ENCODE measurements at regions not wholly inside any gene's neighbourhood (a gene's known extent, or its start where the extent isn't known, plus 50 kb on each side); places are given as distances from the start of the nearest gene placed in this dataset.
A peak's percentile ranks its signal among the peaks of the same experiment; 100 is the strongest.
"Not testable (repeated sequence)": the region's sequence is repeated elsewhere in the genome, so short reads cannot be mapped to it uniquely, and the experiment has no call there.

DNA sequence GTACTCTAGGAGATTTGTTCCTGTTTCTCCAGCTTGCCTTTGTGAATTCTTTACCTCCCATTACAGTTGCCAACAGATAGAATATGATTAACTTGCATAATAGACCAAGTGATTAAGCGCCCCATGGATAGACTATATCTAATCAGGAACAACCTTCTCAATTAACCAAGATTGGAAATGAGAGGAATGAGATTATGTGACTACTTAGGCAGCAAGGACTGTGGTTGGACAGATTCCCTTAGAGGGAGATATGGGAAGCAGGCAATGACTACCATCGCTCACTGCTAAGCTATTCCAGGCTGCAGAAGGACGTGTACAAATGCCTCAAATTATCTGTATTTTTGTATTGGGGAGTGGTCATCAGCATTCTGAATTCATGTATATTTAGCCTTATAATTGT lies 278.1 kb upstream of the DAB2 start:
- 80% methylated on average over 2 of the region's 3 CpGs for WGBS (ENCODE audit: insufficient coverage, low lambda C conversion rate)
- Histone ChIP-seq H3K36me3 (ENCODE audit: control insufficient read depth, insufficient read depth, low read length) (no peaks in the 10 kb centered on the region), H3K9me3 (ENCODE audit: control insufficient read depth, low read depth, low read length) (no peaks in the 10 kb centered on the region), H3K4me1 (ENCODE audit: control insufficient read depth, insufficient read depth, low read length) (no peaks in the 10 kb centered on the region), H3K27me3 (ENCODE audit: control insufficient read depth, insufficient read depth, low read length) (no peaks in the 10 kb centered on the region), H3K27ac (ENCODE audit: low read length) (no peak overlapping the region), H3K4me3 (ENCODE audit: low read length) (no peak overlapping the region)
- no peak for DNase-seq

DNA sequence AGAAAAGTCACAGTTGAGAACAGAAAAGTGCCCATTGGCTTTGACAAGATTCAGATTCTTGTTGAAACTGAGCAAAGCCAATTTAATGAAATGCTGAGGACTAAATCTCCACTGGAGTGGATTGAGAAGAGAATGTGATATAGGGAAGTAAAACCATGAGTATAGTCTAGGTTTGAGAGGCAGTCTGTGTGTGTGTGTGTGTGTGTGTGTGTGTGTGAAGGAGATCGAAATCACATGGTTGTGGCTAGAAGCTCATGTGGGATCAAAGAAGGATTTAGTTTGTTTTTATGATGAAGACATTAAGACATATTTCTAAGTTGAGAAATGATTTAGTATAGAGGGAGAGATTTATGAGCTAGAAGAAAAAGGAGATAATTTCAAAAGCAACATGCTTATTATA lies 275.7 kb upstream of the DAB2 start:
- H3K4me1 ChIP-seq (ENCODE audit: control insufficient read depth, insufficient read depth, low read length): no peaks in the 10 kb centered on the region
- H3K9me3 ChIP-seq (ENCODE audit: control insufficient read depth, low read depth, low read length): no peaks in the 10 kb centered on the region
- no peak overlapping the region for H3K27ac ChIP-seq (ENCODE audit: low read length)
- no CpG with 5 or more reads among the region's 1 CpG for whole genome bisulfite sequencing (ENCODE audit: insufficient coverage, low lambda C conversion rate)
- H3K4me3 ChIP-seq (ENCODE audit: low read length): no peak overlapping the region
- no peaks in the 10 kb centered on the region for H3K27me3 ChIP-seq (ENCODE audit: control insufficient read depth, insufficient read depth, low read length)
- no peak for DNase-seq
- H3K36me3 ChIP-seq (ENCODE audit: control insufficient read depth, insufficient read depth, low read length): no peaks in the 10 kb centered on the region

DNA sequence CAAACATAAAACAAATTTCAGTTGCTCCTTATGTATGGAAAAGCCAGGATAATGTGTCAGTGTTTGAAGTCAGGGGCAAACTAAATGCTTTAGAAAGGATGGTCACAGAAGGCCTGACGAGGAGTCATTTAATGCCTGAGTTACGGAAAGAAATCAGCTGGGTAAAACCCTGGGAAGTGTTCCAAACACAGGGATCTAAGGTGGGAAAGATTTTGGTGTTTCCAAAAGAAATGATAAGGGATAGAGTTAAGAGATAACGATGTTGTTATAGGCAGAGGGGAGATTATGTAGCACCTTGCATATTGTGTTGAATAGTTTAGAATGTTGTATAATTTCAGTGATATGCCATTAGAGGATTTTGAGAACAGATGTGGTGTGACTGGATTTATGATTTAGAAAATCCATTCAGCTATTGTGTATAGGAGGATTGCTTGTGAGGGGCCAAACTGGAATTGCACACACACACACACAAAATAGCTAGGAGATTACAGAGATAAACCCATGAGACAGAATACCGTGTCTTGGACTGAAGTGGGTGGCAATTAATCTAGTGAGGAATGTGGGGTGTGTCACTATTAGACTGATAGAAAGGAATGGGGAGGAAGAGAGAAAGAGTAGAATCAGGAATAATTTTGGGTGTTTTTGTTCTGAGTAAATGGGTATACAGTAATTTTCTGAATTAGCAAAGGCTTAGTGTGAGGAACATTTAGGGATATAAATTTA lies 274.2 kb upstream of the DAB2 start:
- Histone ChIP-seq H3K27me3 (ENCODE audit: control insufficient read depth, insufficient read depth, low read length) (no peaks in the 10 kb centered on the region), H3K4me3 (ENCODE audit: low read length) (no peak overlapping the region), H3K36me3 (ENCODE audit: control insufficient read depth, insufficient read depth, low read length) (no peaks in the 10 kb centered on the region), H3K4me1 (ENCODE audit: control insufficient read depth, insufficient read depth, low read length) (no peaks in the 10 kb centered on the region), H3K27ac (ENCODE audit: low read length) (no peak overlapping the region), H3K9me3 (ENCODE audit: control insufficient read depth, low read depth, low read length) (no peaks in the 10 kb centered on the region)
- 67% methylated on average over 3 of the region's 4 CpGs for WGBS (ENCODE audit: insufficient coverage, low lambda C conversion rate)
- no peak for DNase-seq

DNA sequence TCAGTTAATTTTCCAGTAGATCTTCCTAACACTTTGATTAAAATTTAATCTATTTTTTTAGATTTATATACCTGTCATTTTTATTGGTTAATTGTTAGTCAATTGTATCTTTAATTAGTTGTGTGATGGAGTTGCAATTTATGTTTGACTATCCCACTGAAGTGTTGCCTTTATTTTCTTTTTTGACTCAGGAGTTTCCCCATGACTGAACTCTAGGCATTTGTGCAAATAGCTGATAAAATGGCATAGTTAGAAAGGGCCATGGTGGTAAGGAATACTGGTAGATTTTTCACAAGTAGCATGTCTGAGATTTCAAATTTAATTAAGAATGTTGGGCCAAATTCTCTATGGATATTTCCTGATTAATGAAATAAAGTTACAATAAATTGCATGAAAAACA lies 273.1 kb upstream of the DAB2 start:
- H3K36me3 ChIP-seq (ENCODE audit: control insufficient read depth, insufficient read depth, low read length): no peaks in the 10 kb centered on the region
- no peaks in the 10 kb centered on the region for H3K4me1 ChIP-seq (ENCODE audit: control insufficient read depth, insufficient read depth, low read length)
- no peak for DNase-seq
- H3K9me3 ChIP-seq (ENCODE audit: control insufficient read depth, low read depth, low read length): no peaks in the 10 kb centered on the region
- no peaks in the 10 kb centered on the region for H3K27me3 ChIP-seq (ENCODE audit: control insufficient read depth, insufficient read depth, low read length)
- no peak overlapping the region for H3K4me3 ChIP-seq (ENCODE audit: low read length)
- no peak overlapping the region for H3K27ac ChIP-seq (ENCODE audit: low read length)

DNA sequence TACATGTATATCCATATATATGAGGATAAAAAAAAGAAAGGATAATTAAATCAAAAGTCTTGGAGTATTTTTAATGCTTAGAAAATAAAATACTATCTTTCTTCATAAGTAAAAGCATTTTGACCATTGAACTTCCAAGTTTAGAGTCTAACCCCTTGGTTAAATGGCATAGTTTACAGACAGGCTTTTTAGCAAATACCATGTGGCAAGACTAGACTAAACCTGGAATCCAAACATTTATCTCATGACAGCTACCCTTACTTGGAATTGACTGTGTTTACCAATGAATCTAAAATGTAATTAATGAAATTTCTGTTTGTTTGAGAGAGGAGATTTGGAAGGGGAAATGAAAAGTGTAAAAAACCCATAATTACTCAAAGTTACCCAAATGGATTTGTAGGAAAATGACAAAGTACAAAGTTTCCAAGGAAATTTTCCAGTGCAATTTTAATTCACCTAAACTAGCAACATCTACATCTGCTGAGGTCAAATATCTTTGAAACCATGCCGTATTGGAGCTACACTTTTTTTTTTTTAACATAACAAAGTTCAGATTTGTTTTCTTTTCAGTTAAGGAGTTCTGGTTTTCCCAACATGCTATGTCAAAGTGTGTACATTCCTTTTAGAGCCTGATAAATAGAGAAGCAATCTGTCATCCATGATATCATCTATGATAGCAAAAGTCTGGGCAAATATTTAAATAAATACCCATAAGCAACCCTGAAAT lies 272.1 kb upstream of the DAB2 start:
- H3K4me3 ChIP-seq (ENCODE audit: low read length): no peak overlapping the region
- H3K27ac ChIP-seq (ENCODE audit: low read length): no peak overlapping the region
- DNase-seq: no peak
- H3K27me3 ChIP-seq (ENCODE audit: control insufficient read depth, insufficient read depth, low read length): no peaks in the 10 kb centered on the region
- H3K36me3 ChIP-seq (ENCODE audit: control insufficient read depth, insufficient read depth, low read length): no peaks in the 10 kb centered on the region
- no peaks in the 10 kb centered on the region for H3K9me3 ChIP-seq (ENCODE audit: control insufficient read depth, low read depth, low read length)
- 17% methylated on average over 1 of the region's 1 CpG for WGBS (ENCODE audit: insufficient coverage, low lambda C conversion rate)
- H3K4me1 ChIP-seq (ENCODE audit: control insufficient read depth, insufficient read depth, low read length): no peaks in the 10 kb centered on the region

DNA sequence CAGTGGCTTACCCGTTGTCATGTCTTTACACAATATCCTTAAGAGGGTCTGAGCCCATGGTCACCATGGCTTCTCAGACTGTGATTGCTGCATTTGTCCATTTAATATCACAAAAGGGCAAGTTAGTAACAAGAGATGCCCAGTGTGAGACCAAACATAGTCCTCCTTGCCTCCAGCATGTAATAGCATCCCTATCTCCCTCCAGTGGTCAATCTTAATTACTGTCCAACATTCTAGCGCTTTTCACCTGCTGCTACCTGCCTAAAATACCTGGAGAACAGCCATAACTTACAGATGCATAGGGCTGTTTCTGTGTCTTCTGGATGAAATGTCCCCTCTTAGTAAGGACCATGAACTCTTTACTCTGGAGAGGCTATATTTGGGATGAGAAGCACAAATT lies 267.2 kb upstream of the DAB2 start:
- Histone ChIP-seq H3K4me1 (ENCODE audit: control insufficient read depth, insufficient read depth, low read length) (no peaks in the 10 kb centered on the region), H3K27me3 (ENCODE audit: control insufficient read depth, insufficient read depth, low read length) (no peaks in the 10 kb centered on the region), H3K4me3 (ENCODE audit: low read length) (no peak overlapping the region), H3K27ac (ENCODE audit: low read length) (no peak overlapping the region), H3K9me3 (ENCODE audit: control insufficient read depth, low read depth, low read length) (peaks cover 4% of the 10 kb centered on the region), H3K36me3 (ENCODE audit: control insufficient read depth, insufficient read depth, low read length) (no peaks in the 10 kb centered on the region)
- DNase-seq: no peak
- WGBS (ENCODE audit: insufficient coverage, low lambda C conversion rate): no CpG with 5 or more reads among the region's 2 CpGs

DNA sequence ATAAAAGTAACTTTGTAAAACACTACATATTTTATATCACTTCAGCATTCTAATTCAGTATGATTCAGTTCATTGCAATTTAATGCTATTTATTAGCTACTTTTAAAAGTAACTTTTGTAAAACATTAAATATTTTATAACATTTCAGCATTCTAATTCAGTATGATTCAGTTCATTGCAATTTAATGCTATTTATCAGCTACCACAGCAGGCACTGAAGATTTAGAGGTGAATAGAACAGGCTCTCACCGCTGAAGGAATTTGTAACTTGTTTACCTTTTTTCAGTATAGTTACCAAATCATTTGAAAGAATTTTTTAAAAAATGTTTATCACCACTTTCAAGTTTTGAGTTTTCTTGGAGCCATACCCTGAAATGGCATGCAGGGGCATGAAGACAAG lies 266.4 kb upstream of the DAB2 start:
- H3K9me3 ChIP-seq (ENCODE audit: control insufficient read depth, low read depth, low read length): peaks cover 4% of the 10 kb centered on the region
- H3K4me3 ChIP-seq (ENCODE audit: low read length): no peak overlapping the region
- no peak overlapping the region for H3K27ac ChIP-seq (ENCODE audit: low read length)
- no peaks in the 10 kb centered on the region for H3K4me1 ChIP-seq (ENCODE audit: control insufficient read depth, insufficient read depth, low read length)
- H3K27me3 ChIP-seq (ENCODE audit: control insufficient read depth, insufficient read depth, low read length): no peaks in the 10 kb centered on the region
- WGBS (ENCODE audit: insufficient coverage, low lambda C conversion rate): 83% methylated on average over 1 of the region's 1 CpG
- H3K36me3 ChIP-seq (ENCODE audit: control insufficient read depth, insufficient read depth, low read length): no peaks in the 10 kb centered on the region
- DNase-seq: no peak

DNA sequence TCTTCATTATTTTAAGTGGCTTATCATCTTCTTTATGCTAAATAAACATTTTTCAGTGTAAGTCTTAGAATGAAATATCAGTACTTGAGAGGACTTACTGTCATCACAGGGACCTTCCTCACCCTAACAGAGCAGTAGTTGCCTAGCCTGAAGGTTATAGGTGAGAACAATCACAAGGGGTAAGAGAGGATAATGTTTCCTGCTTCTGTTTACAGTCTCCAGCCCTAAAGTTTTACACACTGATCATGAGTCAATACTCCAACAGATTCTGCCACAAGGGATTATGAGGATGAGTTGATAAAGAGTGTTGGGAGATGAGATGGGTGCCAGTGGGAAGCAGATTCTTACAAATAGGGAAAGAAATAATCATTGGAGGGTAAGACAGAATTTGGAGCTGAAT lies 265.1 kb upstream of the DAB2 start:
- Histone ChIP-seq H3K9me3 (ENCODE audit: control insufficient read depth, low read depth, low read length) (peaks cover 4% of the 10 kb centered on the region), H3K27me3 (ENCODE audit: control insufficient read depth, insufficient read depth, low read length) (no peaks in the 10 kb centered on the region), H3K4me1 (ENCODE audit: control insufficient read depth, insufficient read depth, low read length) (no peaks in the 10 kb centered on the region), H3K27ac (ENCODE audit: low read length) (no peak overlapping the region), H3K36me3 (ENCODE audit: control insufficient read depth, insufficient read depth, low read length) (no peaks in the 10 kb centered on the region), H3K4me3 (ENCODE audit: low read length) (no peak overlapping the region)
- DNase-seq: no peak

DNA sequence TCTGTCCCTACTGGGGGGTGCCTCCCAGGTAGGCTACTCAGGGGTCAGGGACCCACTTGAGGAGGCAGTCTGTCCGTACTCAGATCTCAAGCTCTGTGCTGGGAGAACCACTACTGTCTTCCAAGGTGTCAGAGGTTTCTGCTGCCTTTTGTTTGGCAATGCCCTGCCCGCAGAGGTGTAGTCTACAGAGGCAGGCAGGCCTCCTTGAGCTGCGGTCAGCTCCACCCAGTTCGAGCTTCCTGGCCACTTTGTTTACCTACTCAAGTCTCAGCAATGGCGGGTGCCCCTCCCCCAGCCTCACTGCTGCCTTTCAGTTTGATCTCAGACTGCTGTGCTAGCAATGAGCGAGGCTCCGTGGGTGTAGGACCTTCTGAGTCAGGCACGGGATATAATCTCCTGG lies 263.1 kb upstream of the DAB2 start:
- not testable (repeated sequence) for H3K36me3 ChIP-seq (ENCODE audit: control insufficient read depth, insufficient read depth, low read length); H3K27ac ChIP-seq (ENCODE audit: low read length); H3K4me3 ChIP-seq (ENCODE audit: low read length); H3K27me3 ChIP-seq (ENCODE audit: control insufficient read depth, insufficient read depth, low read length); DNase-seq; H3K9me3 ChIP-seq (ENCODE audit: control insufficient read depth, low read depth, low read length); H3K4me1 ChIP-seq (ENCODE audit: control insufficient read depth, insufficient read depth, low read length)
- WGBS (ENCODE audit: insufficient coverage, low lambda C conversion rate): no CpG with 5 or more reads among the region's 8 CpGs

DNA sequence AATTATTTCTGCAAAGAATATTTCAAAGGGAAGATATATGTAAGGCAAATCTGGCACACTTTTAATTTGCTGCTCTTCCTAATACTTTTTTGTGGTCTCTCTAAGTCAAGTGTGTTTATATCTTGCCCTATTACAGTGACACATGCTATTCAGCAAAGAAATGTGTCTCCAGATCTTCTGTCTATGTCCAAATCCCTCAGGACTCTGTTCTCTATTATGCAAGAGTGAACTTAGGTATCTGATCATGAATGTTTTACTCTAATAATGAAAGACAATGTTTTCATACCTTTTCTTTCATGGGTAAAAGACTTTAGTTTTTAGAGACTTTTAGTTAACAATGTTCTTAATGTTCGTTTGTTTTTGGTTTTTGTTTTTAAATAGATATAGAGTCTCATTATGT lies 255.4 kb upstream of the DAB2 start:
- H3K4me3 ChIP-seq (ENCODE audit: low read length): no peak overlapping the region
- peak overlapping the region; percentile 60 for H3K27ac ChIP-seq (ENCODE audit: low read length)
- no peaks in the 10 kb centered on the region for H3K27me3 ChIP-seq (ENCODE audit: control insufficient read depth, insufficient read depth, low read length)
- peaks cover 8% of the 10 kb centered on the region for H3K4me1 ChIP-seq (ENCODE audit: control insufficient read depth, insufficient read depth, low read length)
- peak; percentile 33 to 68 for DNase-seq
- H3K9me3 ChIP-seq (ENCODE audit: control insufficient read depth, low read depth, low read length): no peaks in the 10 kb centered on the region
- whole genome bisulfite sequencing (ENCODE audit: insufficient coverage, low lambda C conversion rate): no CpG with 5 or more reads among the region's 1 CpG
- H3K36me3 ChIP-seq (ENCODE audit: control insufficient read depth, insufficient read depth, low read length): no peaks in the 10 kb centered on the region

DNA sequence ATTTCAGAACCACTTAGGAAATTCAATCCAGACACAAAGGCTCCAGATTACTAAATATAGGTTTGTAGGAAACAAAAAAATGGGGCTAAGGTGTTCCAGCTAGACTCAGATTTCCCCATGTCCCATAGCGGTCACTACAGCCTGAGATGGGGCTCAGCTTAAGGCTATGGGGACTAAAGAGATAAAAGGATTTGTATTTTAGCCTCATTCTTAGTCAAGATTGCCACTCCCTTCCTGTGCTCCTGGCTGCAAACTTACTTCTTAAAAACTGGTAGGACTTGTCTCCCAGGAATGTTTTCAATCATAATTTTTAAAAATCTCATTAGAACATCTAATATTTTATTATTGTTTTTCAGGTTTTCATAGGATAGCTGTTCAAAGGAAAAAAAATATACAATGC lies 253.8 kb upstream of the DAB2 start:
- Histone ChIP-seq H3K4me1 (ENCODE audit: control insufficient read depth, insufficient read depth, low read length) (peaks cover 8% of the 10 kb centered on the region), H3K4me3 (ENCODE audit: low read length) (no peak overlapping the region), H3K36me3 (ENCODE audit: control insufficient read depth, insufficient read depth, low read length) (no peaks in the 10 kb centered on the region), H3K27me3 (ENCODE audit: control insufficient read depth, insufficient read depth, low read length) (no peaks in the 10 kb centered on the region), H3K27ac (ENCODE audit: low read length) (peak overlapping the region; percentile 60), H3K9me3 (ENCODE audit: control insufficient read depth, low read depth, low read length) (no peaks in the 10 kb centered on the region)
- no peak for DNase-seq
- 25% methylated on average over 1 of the region's 1 CpG for WGBS (ENCODE audit: insufficient coverage, low lambda C conversion rate)

Measured in large intestine (tissue), 3 donors.